Fibroblast of villous mesenchyme (primary cell): ENCODE measurements at regions not wholly inside any gene's neighbourhood (a gene's known extent, or its start where the extent isn't known, plus 50 kb on each side); places are given as distances from the start of the nearest gene placed in this dataset.
"Not testable (repeated sequence)": the region's sequence is repeated elsewhere in the genome, so short reads cannot be mapped to it uniquely, and the experiment has no call there.

Source experiments
- DNase-seq: peaks from one replicate; pipeline ENCODE4 v3.0.0-alpha.2; 2010; ENCODE audit warnings: low read depth
- H3K4me3 ChIP-seq: 2 replicates; pipeline ENCODE4 v1.5.1; 2011; ENCODE audit warnings: low read depth, mild to moderate bottlenecking, low read length
- TF ChIP-seq, protein P1 (sequence below): IDR thresholded peaks from 2 replicates; pipeline ENCODE4 v1.5.1; 2012; ENCODE audit warnings: low read depth, mild to moderate bottlenecking, low read length; ENCODE audit not compliant: insufficient read depth

DNA sequence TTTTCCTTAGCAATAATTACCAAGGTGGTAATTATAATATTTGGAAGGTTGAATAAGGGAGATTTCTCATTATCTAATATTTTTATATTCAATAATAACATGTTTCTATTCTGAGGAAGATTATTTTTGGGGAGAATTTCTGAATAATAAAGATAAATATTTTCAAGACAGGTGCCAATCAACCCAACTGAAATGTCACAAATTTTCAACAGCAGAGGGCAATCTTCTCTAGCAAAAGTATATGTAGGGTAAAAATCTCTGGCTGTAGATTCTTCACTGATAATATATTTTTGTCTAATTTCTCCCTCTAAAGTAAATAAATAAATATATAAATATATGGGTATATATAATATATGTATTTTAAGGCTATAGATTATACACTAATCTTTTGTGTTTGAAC lies 1187.2 kb upstream of the CRIM1 start:
- no peak for DNase-seq
- TF ChIP-seq, protein P1, sequence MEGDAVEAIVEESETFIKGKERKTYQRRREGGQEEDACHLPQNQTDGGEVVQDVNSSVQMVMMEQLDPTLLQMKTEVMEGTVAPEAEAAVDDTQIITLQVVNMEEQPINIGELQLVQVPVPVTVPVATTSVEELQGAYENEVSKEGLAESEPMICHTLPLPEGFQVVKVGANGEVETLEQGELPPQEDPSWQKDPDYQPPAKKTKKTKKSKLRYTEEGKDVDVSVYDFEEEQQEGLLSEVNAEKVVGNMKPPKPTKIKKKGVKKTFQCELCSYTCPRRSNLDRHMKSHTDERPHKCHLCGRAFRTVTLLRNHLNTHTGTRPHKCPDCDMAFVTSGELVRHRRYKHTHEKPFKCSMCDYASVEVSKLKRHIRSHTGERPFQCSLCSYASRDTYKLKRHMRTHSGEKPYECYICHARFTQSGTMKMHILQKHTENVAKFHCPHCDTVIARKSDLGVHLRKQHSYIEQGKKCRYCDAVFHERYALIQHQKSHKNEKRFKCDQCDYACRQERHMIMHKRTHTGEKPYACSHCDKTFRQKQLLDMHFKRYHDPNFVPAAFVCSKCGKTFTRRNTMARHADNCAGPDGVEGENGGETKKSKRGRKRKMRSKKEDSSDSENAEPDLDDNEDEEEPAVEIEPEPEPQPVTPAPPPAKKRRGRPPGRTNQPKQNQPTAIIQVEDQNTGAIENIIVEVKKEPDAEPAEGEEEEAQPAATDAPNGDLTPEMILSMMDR = no peak
- no peak overlapping the region for H3K4me3 ChIP-seq

- no peak for DNase-seq
- H3K4me3 ChIP-seq = no peak overlapping the region
- TF ChIP-seq, protein P1 = no peak
These were observed 1191.6 kb upstream of the CRIM1 start for GRCh38 chr2:35163948-35164347.

DNA sequence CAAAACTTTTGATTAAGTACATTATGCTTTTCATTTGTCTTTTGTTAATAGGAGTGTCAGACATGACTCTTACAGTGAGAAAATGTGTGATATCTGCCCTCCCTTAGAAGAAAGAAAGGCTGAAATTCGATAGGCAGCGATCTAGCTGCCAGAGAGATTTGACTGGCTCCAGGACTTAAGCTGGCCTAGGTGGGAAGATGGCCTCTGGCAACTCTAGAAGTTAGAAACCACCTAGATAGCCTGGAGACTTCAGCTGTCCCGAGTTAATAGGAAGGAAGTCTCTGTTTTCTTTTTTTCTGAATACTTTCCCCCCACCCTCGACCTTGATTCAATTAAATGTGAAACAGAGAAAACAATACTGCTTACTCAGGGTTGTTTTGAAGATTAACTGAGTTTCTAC lies 1194.7 kb upstream of the CRIM1 start:
- TF ChIP-seq, protein P1 = no peak
- H3K4me3 ChIP-seq = no peak overlapping the region
- DNase-seq = no peak

DNA sequence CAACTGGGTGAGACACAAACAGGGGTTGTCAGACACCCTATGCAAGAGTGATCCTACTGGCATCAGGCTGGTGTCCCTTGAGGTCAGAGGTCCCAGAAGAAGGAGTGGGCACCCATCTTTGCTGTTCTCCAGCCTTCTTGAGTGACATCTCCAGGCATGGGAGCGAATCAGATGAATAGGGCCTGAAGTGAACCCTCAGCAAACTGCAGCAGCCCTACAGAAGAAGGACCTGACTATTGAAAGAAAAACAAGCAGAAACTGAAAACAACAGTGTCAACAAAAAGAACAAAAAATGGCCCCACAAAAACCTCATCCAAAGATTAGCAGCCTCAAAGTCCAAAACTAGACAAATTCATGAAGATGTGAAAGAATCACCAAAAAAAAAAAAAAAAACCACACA lies 1229.7 kb upstream of the CRIM1 start:
- TF ChIP-seq, protein P1 = no peak
- no peak for DNase-seq
- no peak overlapping the region for H3K4me3 ChIP-seq

GRCh38 chr2:35125278-35125677 lies 1230.3 kb upstream of the CRIM1 start:
- DNase-seq = no peak
- no peak overlapping the region for H3K4me3 ChIP-seq
- TF ChIP-seq, protein P1 = no peak

DNA sequence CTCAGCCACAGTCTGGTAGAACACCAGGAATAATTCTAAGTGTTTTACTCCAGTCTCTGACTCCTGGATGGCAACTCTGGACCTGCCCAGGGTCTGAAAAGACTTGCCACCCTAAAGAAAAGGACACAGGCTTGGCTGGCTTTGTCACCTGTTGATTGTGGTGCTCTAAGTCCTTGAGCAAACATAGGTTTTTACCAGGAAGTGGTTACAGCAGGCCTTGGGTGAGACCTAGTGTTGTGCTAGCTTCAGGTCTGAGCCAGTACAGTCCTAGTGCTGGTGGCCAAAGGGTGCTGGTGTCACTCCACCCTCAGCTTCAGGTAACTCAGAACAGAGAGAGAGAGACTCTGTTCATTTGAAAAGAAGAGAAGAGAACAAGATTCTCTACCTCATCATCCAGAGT lies 1239.4 kb upstream of the CRIM1 start:
- TF ChIP-seq, protein P1 = no peak
- DNase-seq = no peak
- H3K4me3 ChIP-seq = no peak overlapping the region

GRCh38 chr2:35114765-35115164 lies 1240.8 kb upstream of the CRIM1 start:
- no peak overlapping the region for H3K4me3 ChIP-seq
- TF ChIP-seq, protein P1 = no peak
- no peak for DNase-seq

GRCh38 chr2:35112367-35112766 lies 1243.2 kb upstream of the CRIM1 start:
- not testable (repeated sequence) for H3K4me3 ChIP-seq, DNase-seq
